Erythroblast (primary cell): ENCODE measurements at regions not wholly inside any gene's neighbourhood (a gene's known extent, or its start where the extent isn't known, plus 50 kb on each side); places are given as distances from the start of the nearest gene placed in this dataset.

Experiments
- GATA1 ChIP-seq: IDR thresholded peaks from 2 replicates; pipeline ENCODE4 v1.6.1; 2011; ENCODE audit warnings: low read depth, mild to moderate bottlenecking, control low read depth, low read length, moderate library complexity
- POLR2A ChIP-seq: IDR thresholded peaks from 2 replicates; pipeline ENCODE4 v1.6.1; 2011; ENCODE audit warnings: mild to moderate bottlenecking, low read length

DNA sequence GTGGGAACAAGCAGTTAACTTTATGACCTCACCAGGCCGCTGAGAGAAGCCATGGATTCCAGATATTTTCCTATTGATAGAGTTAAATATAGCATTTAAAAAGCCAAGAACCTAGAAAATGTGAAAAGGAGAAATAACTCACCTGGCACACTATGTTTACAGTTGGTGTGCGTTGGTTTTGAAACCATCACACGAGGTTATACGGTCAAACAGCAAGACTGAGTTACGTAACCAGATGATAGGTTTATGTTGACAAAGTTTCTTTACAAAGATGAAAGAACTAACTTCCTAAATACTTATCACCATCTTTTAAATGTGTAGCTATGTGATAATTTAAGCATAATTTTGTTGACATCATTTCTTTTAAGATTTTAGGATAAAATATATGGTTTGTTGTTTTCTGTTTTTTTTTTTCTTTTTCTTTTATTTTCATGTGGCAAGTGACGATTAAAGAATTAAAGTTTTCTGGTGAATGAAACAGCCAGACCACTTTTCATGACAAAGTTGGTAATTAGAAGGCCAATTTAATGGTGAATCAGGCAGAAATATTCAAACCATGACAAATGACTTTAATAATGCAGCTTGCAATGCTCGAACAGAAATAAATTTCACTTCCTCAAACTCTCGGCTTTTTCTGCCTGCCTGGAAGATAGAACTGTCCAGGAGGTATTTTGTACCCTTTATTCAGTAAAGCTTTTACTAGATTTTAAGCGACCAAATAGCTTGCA, 339.1 kb upstream of the OBI1 start:
- TF ChIP-seq POLR2A (no peak), GATA1 (no peak)
